Astrocyte (in vitro differentiated cells and primary cell): ENCODE measurements at regions not wholly inside any gene's neighbourhood (a gene's known extent, or its start where the extent isn't known, plus 50 kb on each side); places are given as distances from the start of the nearest gene placed in this dataset.

Source experiments
- DNase-seq: peaks from one replicate; pipeline ENCODE4 v3.0.0-alpha.2; 2010; ENCODE audit warnings: low read depth
- FAIRE-seq: peaks from 2 replicates; lab custom pipeline; 2011; peaks lifted over from hg19 to GRCh38; lab: Jason Lieb, UNC
- H2AFZ ChIP-seq: 2 replicates; pipeline ENCODE4 v1.6.0; 2012; ENCODE audit warnings: low read depth, low read length, inconsistent platforms
- H3K27ac ChIP-seq: 2 replicates; pipeline ENCODE4 v1.5.1; 2011; ENCODE audit warnings: low read depth, low read length, inconsistent platforms
- H3K27me3 ChIP-seq: 2 replicates; pipeline ENCODE4 v1.6.0; 2011; ENCODE audit warnings: low read length, inconsistent platforms; ENCODE audit not compliant: insufficient read depth
- H3K36me3 ChIP-seq: 2 replicates; pipeline ENCODE4 v1.5.1; 2011; ENCODE audit warnings: low read length, inconsistent platforms; ENCODE audit not compliant: insufficient read depth
- H3K4me1 ChIP-seq: 2 replicates; pipeline ENCODE4 v1.5.1; 2011; ENCODE audit warnings: low read length, inconsistent platforms; ENCODE audit not compliant: insufficient read depth
- H3K4me2 ChIP-seq: 2 replicates; pipeline ENCODE4 v1.6.0; 2012; ENCODE audit warnings: low read length, inconsistent platforms
- H3K4me3 ChIP-seq: 2 replicates; pipeline ENCODE4 v1.5.1; 2011; ENCODE audit warnings: low read depth, mild to moderate bottlenecking, low read length, inconsistent platforms; ENCODE audit not compliant: insufficient read depth
- H3K79me2 ChIP-seq: 2 replicates; pipeline ENCODE4 v1.6.0; 2012; ENCODE audit warnings: mild to moderate bottlenecking, low read length, inconsistent platforms; ENCODE audit not compliant: insufficient read depth
- H3K9ac ChIP-seq: 2 replicates; pipeline ENCODE4 v1.6.0; 2012; ENCODE audit warnings: mild to moderate bottlenecking, low read length, inconsistent platforms
- H3K9me3 ChIP-seq: 2 replicates; pipeline ENCODE4 v1.5.1; 2012; ENCODE audit warnings: low read depth, mild to moderate bottlenecking, low read length, inconsistent platforms; ENCODE audit not compliant: insufficient read depth
- H4K20me1 ChIP-seq: 2 replicates; pipeline ENCODE4 v1.6.0; 2012; ENCODE audit warnings: low read length, inconsistent platforms; ENCODE audit not compliant: insufficient read depth
- H3K27ac Mint-ChIP-seq: one replicate; pipeline ENCODE4 v1.8.0; 2021; ENCODE audit warnings: mild to moderate bottlenecking, mixed read lengths; ENCODE audit not compliant: unreplicated experiment
- H3K27me3 Mint-ChIP-seq: one replicate; pipeline ENCODE4 v1.8.0; 2021; ENCODE audit warnings: low read depth, mixed read lengths; ENCODE audit not compliant: unreplicated experiment
- H3K36me3 Mint-ChIP-seq: one replicate; pipeline ENCODE4 v1.8.0; 2021; ENCODE audit warnings: low read depth, mixed read lengths; ENCODE audit not compliant: unreplicated experiment
- H3K4me1 Mint-ChIP-seq: one replicate; pipeline ENCODE4 v1.8.0; 2021; ENCODE audit warnings: low read depth, mixed read lengths; ENCODE audit not compliant: unreplicated experiment
- H3K4me3 Mint-ChIP-seq: one replicate; pipeline ENCODE4 v1.8.0; 2021; ENCODE audit warnings: mild to moderate bottlenecking, moderate library complexity, mixed read lengths; ENCODE audit not compliant: unreplicated experiment
- H3K9me3 Mint-ChIP-seq: one replicate; pipeline ENCODE4 v1.8.0; 2021; ENCODE audit warnings: mild to moderate bottlenecking, mixed read lengths; ENCODE audit not compliant: unreplicated experiment
- CTCF ChIP-seq: IDR thresholded peaks from 2 replicates; pipeline ENCODE4 v1.5.1; 2011; ENCODE audit warnings: low read depth, mild to moderate bottlenecking, inconsistent platforms, low read length, moderate library complexity; ENCODE audit not compliant: insufficient read depth
- EZH2 ChIP-seq: IDR thresholded peaks from 2 replicates; pipeline ENCODE4 v1.6.1; 2012; ENCODE audit warnings: mild to moderate bottlenecking, low read length, inconsistent platforms; ENCODE audit not compliant: insufficient read depth

- FAIRE-seq (no peak), DNase-seq (no peak)
- no peak overlapping the region for H3K4me2 ChIP-seq
- no peak overlapping the region for H3K4me3 Mint-ChIP-seq
- H3K9me3 ChIP-seq, result no peaks in the 10 kb centered on the region
- no peak for TF ChIP-seq CTCF
- no peak for TF ChIP-seq EZH2
- H3K4me1 ChIP-seq, result no peaks in the 10 kb centered on the region
- no peak overlapping the region for H3K9ac ChIP-seq
- H3K27ac Mint-ChIP-seq, result no peak overlapping the region
- no peak overlapping the region for H2AFZ ChIP-seq
- no peaks in the 10 kb centered on the region for H3K9me3 Mint-ChIP-seq
- H3K27me3 Mint-ChIP-seq, result no peaks in the 10 kb centered on the region
- H3K36me3 Mint-ChIP-seq, result no peaks in the 10 kb centered on the region
- no peak overlapping the region for H3K27ac ChIP-seq
- H3K4me3 ChIP-seq, result no peak overlapping the region
- no peaks in the 10 kb centered on the region for H4K20me1 ChIP-seq
- H3K4me1 Mint-ChIP-seq, result no peaks in the 10 kb centered on the region
- H3K36me3 ChIP-seq, result no peaks in the 10 kb centered on the region
- H3K27me3 ChIP-seq, result no peaks in the 10 kb centered on the region
- H3K79me2 ChIP-seq, result no peaks in the 10 kb centered on the region
Observed at GRCh38 chr10:57798830-57799229, 468.9 kb downstream of the IPMK start.

- no peaks in the 10 kb centered on the region for H3K79me2 ChIP-seq
- Mint-ChIP-seq H3K4me3 (no peak overlapping the region), H3K27me3 (no peaks in the 10 kb centered on the region), H3K36me3 (no peaks in the 10 kb centered on the region), H3K4me1 (no peaks in the 10 kb centered on the region), H3K27ac (no peak overlapping the region), H3K9me3 (no peaks in the 10 kb centered on the region)
- TF ChIP-seq CTCF (no peak), EZH2 (no peak)
- H2AFZ ChIP-seq, result no peak overlapping the region
- no peak overlapping the region for H3K4me2 ChIP-seq
- H3K9ac ChIP-seq, result no peak overlapping the region
- no peak overlapping the region for H3K27ac ChIP-seq
- FAIRE-seq (no peak), DNase-seq (no peak)
- H3K4me3 ChIP-seq, result no peak overlapping the region
- no peaks in the 10 kb centered on the region for H3K4me1 ChIP-seq
- no peaks in the 10 kb centered on the region for H3K9me3 ChIP-seq
- no peaks in the 10 kb centered on the region for H4K20me1 ChIP-seq
- no peaks in the 10 kb centered on the region for H3K27me3 ChIP-seq
- no peaks in the 10 kb centered on the region for H3K36me3 ChIP-seq
Observed at GRCh38 chr10:57791546-57791945, 476.1 kb downstream of the IPMK start.

DNA sequence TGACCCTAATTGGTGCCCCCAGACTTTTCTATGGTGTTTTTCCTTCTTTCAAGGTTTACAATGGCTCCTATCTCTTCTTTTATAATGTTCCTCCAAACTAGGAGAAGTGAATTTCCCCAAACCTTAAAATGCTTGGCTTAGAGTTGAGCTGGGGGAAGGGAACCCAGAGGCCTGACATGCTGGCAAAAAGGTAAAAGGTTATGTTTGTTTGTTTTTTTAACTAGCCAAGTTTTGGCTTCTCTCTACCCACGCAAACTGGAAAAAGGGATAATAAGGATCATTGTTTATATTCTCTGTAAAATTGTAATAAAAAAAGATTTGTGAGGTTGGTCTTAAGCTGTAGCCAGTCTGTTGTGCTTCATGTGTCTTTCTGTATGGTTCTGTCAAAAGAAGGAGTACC is 477.0 kb downstream of the IPMK start:
- H3K79me2 ChIP-seq, result no peaks in the 10 kb centered on the region
- FAIRE-seq, result no peak

More for the DNA sequence above, 477.0 kb downstream of the IPMK start:
- Histone ChIP-seq H3K27me3 (no peaks in the 10 kb centered on the region), H3K4me1 (no peaks in the 10 kb centered on the region), H3K9ac (no peak overlapping the region), H3K9me3 (no peaks in the 10 kb centered on the region), H3K4me2 (no peak overlapping the region), H3K4me3 (no peak overlapping the region), H4K20me1 (no peaks in the 10 kb centered on the region), H3K36me3 (no peaks in the 10 kb centered on the region), H2AFZ (no peak overlapping the region), H3K27ac (no peak overlapping the region)
- no peak overlapping the region for H3K27ac Mint-ChIP-seq
- no peaks in the 10 kb centered on the region for H3K36me3 Mint-ChIP-seq
- H3K4me1 Mint-ChIP-seq, result no peaks in the 10 kb centered on the region
- H3K27me3 Mint-ChIP-seq, result no peaks in the 10 kb centered on the region
- no peak for DNase-seq
- no peaks in the 10 kb centered on the region for H3K9me3 Mint-ChIP-seq
- TF ChIP-seq EZH2, result no peak
- no peak for TF ChIP-seq CTCF
- H3K4me3 Mint-ChIP-seq, result no peak overlapping the region
